H1 (cell line): ENCODE measurements at regions not wholly inside any gene's neighbourhood (a gene's known extent, or its start where the extent isn't known, plus 50 kb on each side); places are given as distances from the start of the nearest gene placed in this dataset.

Experiments
- CTCF ChIA-PET: fragments of 300-600 bp; sonication (Branson Sonifier 250); formaldehyde crosslinking; loops from one replicate; lab custom pipeline; 2021; ENCODE audit not compliant: partially characterized antibody; lab: Charles Lee
- POLR2A ChIA-PET: fragments of 300-600 bp; sonication (Branson Sonifier 250); formaldehyde crosslinking; loops from one replicate; lab custom pipeline; 2021; ENCODE audit warnings: inconsistent platforms; ENCODE audit not compliant: partially characterized antibody; lab: Charles Lee
- DNase-seq, 2 experiments: peaks; one replicate each; pipeline versions ENCODE4 v3.0.0 to v3.0.0-alpha.2; 2010 to 2022; ENCODE audit warnings: low spot score in 2 of 2, low read depth in 1 of 2, mixed read lengths in 1 of 2
- FAIRE-seq: peaks from 2 replicates; lab custom pipeline; 2011; peaks lifted over from hg19 to GRCh38; lab: Jason Lieb, UNC
- H2AFZ ChIP-seq: 2 replicates; pipeline ENCODE4 v1.8.1; 2012; ENCODE audit warnings: low read length, inconsistent platforms
- H2AK5ac ChIP-seq: 2 replicates; pipeline ENCODE4 v1.6.1; 2013; ENCODE audit warnings: low read depth, low read length
- H2BK120ac ChIP-seq: replicated peaks from 2 replicates; pipeline ENCODE3; 2013; ENCODE audit warnings: low read depth, low read length, inconsistent platforms
- H2BK12ac ChIP-seq: 2 replicates; pipeline ENCODE4 v1.6.1; 2013; ENCODE audit warnings: low read depth, low read length
- H2BK15ac ChIP-seq: 2 replicates; pipeline ENCODE4 v1.6.1; 2013; ENCODE audit warnings: low read length
- H2BK20ac ChIP-seq: 2 replicates; pipeline ENCODE4 v1.6.1; 2013; ENCODE audit warnings: low read length
- H2BK5ac ChIP-seq: 2 replicates; pipeline ENCODE4 v1.6.1; 2013; ENCODE audit warnings: low read depth, low read length
- H3K14ac ChIP-seq: 2 replicates; pipeline ENCODE4 v1.6.1; 2013; ENCODE audit warnings: inconsistent platforms; ENCODE audit not compliant: insufficient read length
- H3K18ac ChIP-seq: 2 replicates; pipeline ENCODE4 v1.6.1; 2013; ENCODE audit warnings: low read length; ENCODE audit errors: extremely low read depth
- H3K23ac ChIP-seq: 2 replicates; pipeline ENCODE4 v1.6.1; 2013; ENCODE audit warnings: inconsistent platforms; ENCODE audit not compliant: insufficient read length
- H3K23me2 ChIP-seq: 2 replicates; pipeline ENCODE4 v1.6.1; 2013; ENCODE audit warnings: low read depth, low read length
- H3K27ac ChIP-seq: 2 replicates; pipeline ENCODE4 v1.6.1; 2011; ENCODE audit warnings: low read depth, low read length, inconsistent platforms
- H3K27me3 ChIP-seq, 4 experiments: replicated peaks in 1 of 4; 1 replicate in 1 of 4; 2 replicates in 3 of 4; pipeline versions ENCODE4 v1.6.1 to v1.8.1; 2011 to 2013; ENCODE audit warnings: low read length in 3 of 4, mild to moderate bottlenecking in 3 of 4, inconsistent platforms in 2 of 4, mixed read lengths in 2 of 4, moderate library complexity in 1 of 4; ENCODE audit not compliant: control insufficient read depth in 3 of 4, insufficient read depth in 3 of 4; ENCODE audit errors: extremely low read depth in 1 of 4
- H3K36me3 ChIP-seq, 4 experiments: 2 replicates each; pipeline versions ENCODE4 v1.6.1 to v1.8.1; 2011 to 2013; ENCODE audit warnings: mild to moderate bottlenecking in 4 of 4, low read length in 3 of 4, moderate library complexity in 2 of 4, control low read depth in 1 of 4, inconsistent platforms in 1 of 4; ENCODE audit not compliant: insufficient read depth in 4 of 4, control insufficient read depth in 2 of 4
- H3K4ac ChIP-seq: replicated peaks from 2 replicates; pipeline ENCODE3; 2013; ENCODE audit warnings: low read length, low read depth, mixed read lengths, inconsistent platforms; ENCODE audit not compliant: insufficient read length
- H3K4me1 ChIP-seq, 4 experiments: replicated peaks in 1 of 4; 1 replicate in 1 of 4; 2 replicates in 3 of 4; pipeline versions ENCODE4 v1.6.1 to v1.8.1; 2011 to 2013; ENCODE audit warnings: low read length in 3 of 4, inconsistent platforms in 2 of 4, mixed read lengths in 1 of 4; ENCODE audit not compliant: insufficient read depth in 4 of 4, control insufficient read depth in 3 of 4
- H3K4me2 ChIP-seq, 2 experiments: 2 replicates each; pipeline versions ENCODE4 v1.6.1 to v1.8.1; 2011 to 2013; ENCODE audit warnings: low read depth in 2 of 2, low read length in 2 of 2, control low read depth in 1 of 2, inconsistent platforms in 1 of 2, mild to moderate bottlenecking in 1 of 2; ENCODE audit not compliant: insufficient read depth in 1 of 2
- H3K4me3 ChIP-seq, 4 experiments: fragments of 200-600, 300-600 bp in 1 of 4; sonication (generic), shearing (Covaris generic), sonication (Bioruptor Twin) in 1 of 4; 2 replicates each; pipeline versions ENCODE4 v1.5.1 to v1.8.1; 2011 to 2016; ENCODE audit warnings: low read length in 4 of 4, low read depth in 3 of 4, control low read depth in 2 of 4, inconsistent platforms in 2 of 4, mild to moderate bottlenecking in 2 of 4, mixed read lengths in 1 of 4, moderate library complexity in 1 of 4; ENCODE audit not compliant: insufficient read depth in 2 of 4; ENCODE audit errors: extremely low read depth in 1 of 4
- H3K56ac ChIP-seq: replicated peaks from 2 replicates; pipeline ENCODE3; 2013; ENCODE audit warnings: low read depth, mild to moderate bottlenecking, mixed read lengths, low read length, inconsistent platforms; ENCODE audit not compliant: insufficient read length
- H3K79me1 ChIP-seq: 2 replicates; pipeline ENCODE4 v1.6.1; 2013; ENCODE audit warnings: low read depth, low read length, control low read depth
- H3K79me2 ChIP-seq, 2 experiments: 2 replicates each; pipeline versions ENCODE4 v1.6.1 to v1.8.1; 2012 to 2013; ENCODE audit warnings: low read length in 2 of 2, mild to moderate bottlenecking in 2 of 2, inconsistent platforms in 1 of 2; ENCODE audit not compliant: insufficient read depth in 2 of 2, control insufficient read depth in 1 of 2
- H3K9ac ChIP-seq, 4 experiments: replicated peaks in 1 of 4; 1 replicate in 1 of 4; 2 replicates in 3 of 4; pipeline versions ENCODE4 v1.6.1 to v1.8.1; 2011 to 2013; ENCODE audit warnings: low read depth in 3 of 4, low read length in 3 of 4, control low read depth in 2 of 4, mild to moderate bottlenecking in 2 of 4, moderate library complexity in 2 of 4, inconsistent platforms in 1 of 4; ENCODE audit errors: extremely low read depth in 1 of 4
- H3K9me3 ChIP-seq, 2 experiments: 2 replicates each; pipeline versions ENCODE4 v1.6.1 to v1.8.1; 2012 to 2013; ENCODE audit warnings: mild to moderate bottlenecking in 2 of 2, moderate library complexity in 2 of 2, control low read depth in 1 of 2, inconsistent platforms in 1 of 2, low read depth in 1 of 2, low read length in 1 of 2, mixed read lengths in 1 of 2; ENCODE audit not compliant: insufficient read depth in 2 of 2
- H4K20me1 ChIP-seq, 2 experiments: replicated peaks in 1 of 2; 2 replicates each; pipeline versions ENCODE3 to v1.8.1; 2011 to 2013; ENCODE audit warnings: inconsistent platforms in 2 of 2, low read length in 2 of 2, mild to moderate bottlenecking in 1 of 2; ENCODE audit not compliant: insufficient read depth in 2 of 2, control insufficient read depth in 1 of 2
- H4K5ac ChIP-seq: 2 replicates; pipeline ENCODE4 v1.6.1; 2013; ENCODE audit warnings: low read length, low read depth, mixed read lengths, inconsistent platforms; ENCODE audit not compliant: insufficient read length
- H4K8ac ChIP-seq: 2 replicates; pipeline ENCODE4 v1.8.0; 2013; ENCODE audit warnings: mild to moderate bottlenecking, moderate library complexity, low read length, inconsistent platforms; ENCODE audit not compliant: insufficient read depth; ENCODE audit errors: extremely low read depth
- H4K91ac ChIP-seq: replicated peaks from 2 replicates; pipeline ENCODE3; 2013; ENCODE audit warnings: low read length, mixed read lengths, inconsistent platforms; ENCODE audit not compliant: insufficient read length
- BACH1 ChIP-seq: IDR thresholded peaks from 2 replicates; pipeline ENCODE4 v1.6.1; 2012; ENCODE audit warnings: low read length, improper control_type of control experiment
- CHD2 ChIP-seq: IDR thresholded peaks from 2 replicates; pipeline ENCODE4 v1.6.1; 2012; ENCODE audit warnings: low read length, improper control_type of control experiment
- CTCF ChIP-seq, 3 experiments: IDR thresholded peaks; 1 replicate in 2 of 3; 2 replicates in 1 of 3; pipeline versions ENCODE4 v1.5.1 to v1.6.1; 2011; ENCODE audit warnings: low read length in 3 of 3, mild to moderate bottlenecking in 3 of 3, inconsistent platforms in 2 of 3, low read depth in 1 of 3, moderate library complexity in 1 of 3; ENCODE audit not compliant: insufficient read depth in 1 of 3; ENCODE audit errors: control extremely low read depth in 1 of 3
- EZH2 ChIP-seq: fragments of 200-600 bp; sonication (generic); IDR thresholded peaks from 2 replicates; pipeline ENCODE4 v1.7.1; 2012; ENCODE audit warnings: low read depth, mild to moderate bottlenecking, moderate library complexity, low read length, inconsistent platforms; ENCODE audit not compliant: severe bottlenecking
- GTF2F1 ChIP-seq: IDR thresholded peaks from 2 replicates; pipeline ENCODE4 v1.6.1; 2012; ENCODE audit warnings: low read depth, low read length, improper control_type of control experiment, borderline replicate concordance
- HDAC6 ChIP-seq: IDR thresholded peaks from one replicate; pipeline ENCODE4 v1.7.1; 2012; ENCODE audit warnings: low read depth, mild to moderate bottlenecking, inconsistent platforms, low read length, moderate library complexity
- WGBS, 2 experiments: shearing (Covaris generic) in 1 of 2; methylation state at CpG; one replicate each; pipeline versions ENCODE4 v1.1.6 to v1.1.7; 2013 to 2015; ENCODE audit warnings: low lambda C conversion rate in 2 of 2, mixed read lengths in 2 of 2, inconsistent platforms in 1 of 2, low coverage in 1 of 2, missing lambda C conversion rate in 1 of 2; ENCODE audit not compliant: insufficient replicate concordance in 2 of 2, insufficient coverage in 1 of 2, insufficient read length in 1 of 2; ENCODE audit errors: extremely low coverage in 1 of 2, missing lambda C conversion rate in 1 of 2; 5-methylcytosine and 5-hydroxymethylcytosine counted together
- TF ChIP-seq, protein P1 (sequence below): IDR thresholded peaks from 2 replicates; pipeline ENCODE4 v1.6.1; 2011; ENCODE audit warnings: low read length, improper control_type of control experiment

GRCh38 chr7:113796557-113796956 lies 122.3 kb downstream of the PPP1R3A start:
- CTCF ChIA-PET: interaction anchor here (2.5 kb wide), 1 partner anchor 23 kb away, joined by 12 read pairs; no protein-coding TSS in a partner anchor
- WGBS, 2 experiments: 90% methylated on average over 2 of the region's 2 CpGs; no CpG with 5 or more reads in 1 of the 2 experiments

More at GRCh38 chr7:113796557-113796956, 122.3 kb downstream of the PPP1R3A start:
- Histone ChIP-seq H3K4me1 (no peaks in the 10 kb centered on the region), H2AFZ (0 out of 2 replicates have a peak overlapping the region, but pooled peaks have one; percentile 56), H3K79me2 (no peaks in the 10 kb centered on the region), H4K91ac (no peak overlapping the region), H3K27me3 (no peaks in the 10 kb centered on the region), H3K79me1 (no peaks in the 10 kb centered on the region), H3K4me3 (no peak overlapping the region), H3K23ac (no peak overlapping the region), H4K20me1 (no peaks in the 10 kb centered on the region), H3K23me2 (no peaks in the 10 kb centered on the region), H3K56ac (no peak overlapping the region), H3K9me3 (no peaks in the 10 kb centered on the region), H2BK15ac (no peak overlapping the region), H3K9ac (no peak overlapping the region), H2BK20ac (no peak overlapping the region), H2BK5ac (no peak overlapping the region), H3K27ac (no peak overlapping the region), H3K4ac (no peak overlapping the region), H4K5ac (no peak overlapping the region), H4K8ac (no peak overlapping the region), H2BK12ac (no peak overlapping the region), H3K18ac (no peak overlapping the region), H3K36me3 (no peaks in the 10 kb centered on the region), H3K4me2 (no peak overlapping the region), H2BK120ac (no peak overlapping the region), H2AK5ac (no peak overlapping the region), H3K14ac (no peak overlapping the region)
- FAIRE-seq (no peak), DNase-seq (no peak)
- POLR2A ChIA-PET: no interaction called here
- TF ChIP-seq EZH2 (no peak), BACH1 (no peak), GTF2F1 (no peak), CTCF (IDR thresholded peaks at IDR 0.05; ENCODE audit: control extremely low read depth in 1 of 3, insufficient read depth in 1 of 3, low read depth in 1 of 3, low read length in 3 of 3) (no peak), CHD2 (no peak), HDAC6 (no peak)
- TF ChIP-seq, protein P1, sequence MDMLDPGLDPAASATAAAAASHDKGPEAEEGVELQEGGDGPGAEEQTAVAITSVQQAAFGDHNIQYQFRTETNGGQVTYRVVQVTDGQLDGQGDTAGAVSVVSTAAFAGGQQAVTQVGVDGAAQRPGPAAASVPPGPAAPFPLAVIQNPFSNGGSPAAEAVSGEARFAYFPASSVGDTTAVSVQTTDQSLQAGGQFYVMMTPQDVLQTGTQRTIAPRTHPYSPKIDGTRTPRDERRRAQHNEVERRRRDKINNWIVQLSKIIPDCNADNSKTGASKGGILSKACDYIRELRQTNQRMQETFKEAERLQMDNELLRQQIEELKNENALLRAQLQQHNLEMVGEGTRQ: no peak
